ENCODE measurements at regions not wholly inside any gene's neighbourhood (a gene's known extent, or its start where the extent isn't known, plus 50 kb on each side); places are given as distances from the start of the nearest gene placed in this dataset.

DNA sequence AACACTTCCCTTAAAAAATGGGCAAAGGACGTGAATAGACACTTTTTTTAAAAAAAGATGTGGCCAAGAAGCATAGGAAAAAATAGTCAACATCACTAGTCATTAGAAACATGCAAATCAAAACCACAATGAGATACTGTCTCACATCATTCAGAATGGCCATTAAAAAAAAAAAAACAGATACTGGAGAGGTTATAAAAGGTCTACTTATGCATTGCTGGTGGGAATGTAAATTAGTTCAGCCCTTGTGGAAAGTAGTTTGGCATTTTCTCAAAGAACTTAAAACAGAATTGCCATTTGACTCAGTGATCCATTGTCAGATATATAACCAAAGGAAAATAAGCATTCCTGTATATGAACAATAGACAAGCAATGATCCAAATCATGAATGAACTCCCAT, 352.8 kb upstream of the EPHA5 start:
- ChIA-PET POLR2A (no interaction called here), CTCF (no interaction called here)
- Mint-ChIP-seq H3K27me3 (no peaks in the 10 kb centered on the region), H3K27ac (no peak overlapping the region), H3K4me3 (no peak overlapping the region), H3K4me1 (ENCODE audit: low read depth) (no peaks in the 10 kb centered on the region), H3K36me3 (ENCODE audit: low read depth) (no peaks in the 10 kb centered on the region), H3K9me3 (peaks cover 10% of the 10 kb centered on the region)
- TF ChIP-seq, protein P1, sequence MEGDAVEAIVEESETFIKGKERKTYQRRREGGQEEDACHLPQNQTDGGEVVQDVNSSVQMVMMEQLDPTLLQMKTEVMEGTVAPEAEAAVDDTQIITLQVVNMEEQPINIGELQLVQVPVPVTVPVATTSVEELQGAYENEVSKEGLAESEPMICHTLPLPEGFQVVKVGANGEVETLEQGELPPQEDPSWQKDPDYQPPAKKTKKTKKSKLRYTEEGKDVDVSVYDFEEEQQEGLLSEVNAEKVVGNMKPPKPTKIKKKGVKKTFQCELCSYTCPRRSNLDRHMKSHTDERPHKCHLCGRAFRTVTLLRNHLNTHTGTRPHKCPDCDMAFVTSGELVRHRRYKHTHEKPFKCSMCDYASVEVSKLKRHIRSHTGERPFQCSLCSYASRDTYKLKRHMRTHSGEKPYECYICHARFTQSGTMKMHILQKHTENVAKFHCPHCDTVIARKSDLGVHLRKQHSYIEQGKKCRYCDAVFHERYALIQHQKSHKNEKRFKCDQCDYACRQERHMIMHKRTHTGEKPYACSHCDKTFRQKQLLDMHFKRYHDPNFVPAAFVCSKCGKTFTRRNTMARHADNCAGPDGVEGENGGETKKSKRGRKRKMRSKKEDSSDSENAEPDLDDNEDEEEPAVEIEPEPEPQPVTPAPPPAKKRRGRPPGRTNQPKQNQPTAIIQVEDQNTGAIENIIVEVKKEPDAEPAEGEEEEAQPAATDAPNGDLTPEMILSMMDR (IDR thresholded peaks at IDR 0.05): no peak
- DNase-seq (no peak), ATAC-seq (no peak)
- intact Hi-C loops (cut with micrococcal nuclease): no loop called here

DNA sequence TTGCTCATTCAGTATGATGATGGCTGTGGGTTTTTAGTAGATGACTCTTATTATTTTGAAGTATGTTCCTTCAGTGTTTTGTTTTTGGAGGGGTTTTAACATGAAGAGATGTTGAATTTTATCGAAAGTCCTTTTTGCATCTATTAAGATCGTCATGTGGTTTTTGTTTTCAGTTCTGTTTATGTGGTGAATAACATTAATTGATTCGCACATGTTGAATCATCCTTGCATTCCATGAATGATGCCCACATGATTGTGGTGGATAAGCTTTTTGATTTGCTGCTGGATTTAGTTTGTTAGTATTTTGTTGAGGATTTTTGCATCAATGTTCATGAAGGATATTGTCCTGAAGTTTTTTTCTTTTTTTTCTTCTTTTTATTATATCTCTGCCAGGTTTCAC, 347.4 kb upstream of the EPHA5 start:
- H3K27me3 Mint-ChIP-seq: no peaks in the 10 kb centered on the region
- no peaks in the 10 kb centered on the region for H3K4me1 Mint-ChIP-seq (ENCODE audit: low read depth)
- peaks cover 24% of the 10 kb centered on the region for H3K9me3 Mint-ChIP-seq
- H3K36me3 Mint-ChIP-seq (ENCODE audit: low read depth): no peaks in the 10 kb centered on the region
- CTCF ChIA-PET: no interaction called here
- POLR2A ChIA-PET: no interaction called here
- ATAC-seq (no peak), DNase-seq (no peak)
- intact Hi-C loops (cut with micrococcal nuclease): no loop called here
- no peak overlapping the region for H3K27ac Mint-ChIP-seq
- H3K4me3 Mint-ChIP-seq: no peak overlapping the region
- TF ChIP-seq, protein P1 (IDR thresholded peaks at IDR 0.05): no peak

DNA sequence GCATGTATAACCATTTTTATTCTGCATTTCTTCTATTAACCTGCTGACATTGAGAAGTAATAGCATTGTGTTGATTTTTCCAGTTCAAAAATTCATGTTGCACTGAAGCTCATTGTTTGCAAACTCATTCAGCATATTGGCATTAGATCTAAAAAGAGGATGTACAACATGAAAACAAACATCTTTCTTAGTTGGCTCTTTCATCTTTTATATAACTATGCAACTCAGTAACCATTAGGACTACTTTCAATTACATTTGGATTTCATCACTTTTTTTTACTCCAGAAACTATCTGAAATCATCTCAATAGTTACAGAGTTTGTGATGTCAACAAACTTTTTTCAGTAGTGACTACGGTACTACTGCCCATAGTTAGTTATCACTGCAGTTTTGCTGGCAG, 346.0 kb upstream of the EPHA5 start:
- Mint-ChIP-seq H3K27me3 (no peaks in the 10 kb centered on the region), H3K27ac (no peak overlapping the region), H3K9me3 (peaks cover 27% of the 10 kb centered on the region), H3K4me3 (no peak overlapping the region), H3K36me3 (ENCODE audit: low read depth) (no peaks in the 10 kb centered on the region), H3K4me1 (ENCODE audit: low read depth) (no peaks in the 10 kb centered on the region)
- ChIA-PET CTCF (no interaction called here), POLR2A (no interaction called here)
- TF ChIP-seq, protein P1 (IDR thresholded peaks at IDR 0.05): no peak
- intact Hi-C loops (cut with micrococcal nuclease): no loop called here
- no peak for DNase-seq
- ATAC-seq: no peak

DNA sequence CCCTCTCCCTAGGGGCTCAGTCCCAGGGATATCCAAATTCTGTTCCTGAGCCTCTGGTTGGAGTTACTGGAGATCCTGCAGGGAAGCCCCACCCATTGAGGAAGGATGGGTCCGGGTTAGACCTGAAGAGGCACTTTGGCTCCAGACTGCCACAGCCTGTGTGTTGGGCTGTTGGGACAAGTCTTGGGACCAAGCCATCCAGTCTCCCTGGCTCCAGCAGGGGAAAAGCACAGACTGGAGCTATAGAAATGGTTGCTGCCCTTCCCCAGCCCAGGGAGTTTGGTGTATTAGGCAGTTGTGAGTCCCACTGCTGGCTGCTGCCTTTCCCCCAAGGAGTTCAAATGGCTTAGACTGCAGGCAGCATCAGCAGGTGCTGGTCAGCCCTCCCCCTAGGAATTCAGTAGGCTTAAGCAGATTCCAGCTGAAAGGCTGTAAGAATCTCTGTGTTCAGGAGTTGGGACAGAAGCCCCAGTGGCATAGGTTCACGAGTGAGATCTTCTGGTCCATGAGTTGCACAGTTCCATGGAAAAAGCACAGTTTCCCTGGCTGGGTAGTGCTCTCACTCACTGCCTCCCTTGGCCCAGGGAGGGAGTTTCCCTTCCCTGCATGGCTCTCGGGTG, 344.0 kb upstream of the EPHA5 start:
- no peaks in the 10 kb centered on the region for H3K27me3 Mint-ChIP-seq
- POLR2A ChIA-PET: no interaction called here
- DNase-seq: no peak
- CTCF ChIA-PET: no interaction called here
- intact Hi-C loops (cut with micrococcal nuclease): no loop called here
- peaks cover 27% of the 10 kb centered on the region for H3K9me3 Mint-ChIP-seq
- TF ChIP-seq, protein P1 (IDR thresholded peaks at IDR 0.05): no peak
- H3K36me3 Mint-ChIP-seq (ENCODE audit: low read depth): no peaks in the 10 kb centered on the region
- no peak overlapping the region for H3K4me3 Mint-ChIP-seq
- ATAC-seq: no peak
- H3K27ac Mint-ChIP-seq: no peak overlapping the region
- no peaks in the 10 kb centered on the region for H3K4me1 Mint-ChIP-seq (ENCODE audit: low read depth)

DNA sequence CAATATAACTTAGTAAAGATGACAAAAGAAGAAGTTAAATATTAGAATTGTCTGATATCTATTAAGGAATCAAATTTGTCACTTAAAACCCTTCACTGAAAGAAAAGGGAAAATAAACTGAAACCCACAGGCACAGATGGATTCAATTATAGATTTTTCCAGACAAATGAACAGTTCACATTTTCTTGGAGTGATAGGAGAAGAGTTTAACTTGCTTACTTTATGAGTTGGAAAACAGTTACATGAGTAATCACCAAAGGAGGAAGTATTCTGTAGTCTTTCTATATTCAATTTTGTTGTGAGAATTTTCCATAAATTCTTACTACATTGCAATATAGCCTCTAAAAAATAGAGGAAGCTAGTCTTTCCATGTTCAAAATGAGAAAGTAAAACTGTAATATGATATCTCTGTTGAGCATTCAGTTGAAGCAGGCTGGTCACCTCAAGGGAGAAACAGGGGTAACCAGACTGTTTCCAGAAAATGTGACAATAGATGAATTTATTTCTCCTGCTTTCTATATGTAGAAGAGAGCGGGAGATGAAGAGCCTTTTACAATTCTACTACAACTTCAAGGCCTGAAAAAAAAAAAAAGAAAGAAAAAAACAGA, 330.3 kb upstream of the EPHA5 start:
- TF ChIP-seq, protein P1 (IDR thresholded peaks at IDR 0.05): no peak
- DNase-seq (no peak), ATAC-seq (no peak)
- Mint-ChIP-seq H3K4me3 (no peak overlapping the region), H3K9me3 (peaks cover 12% of the 10 kb centered on the region), H3K27me3 (no peaks in the 10 kb centered on the region), H3K27ac (no peak overlapping the region), H3K36me3 (ENCODE audit: low read depth) (no peaks in the 10 kb centered on the region), H3K4me1 (ENCODE audit: low read depth) (no peaks in the 10 kb centered on the region)
- ChIA-PET POLR2A (no interaction called here), CTCF (no interaction called here)
- intact Hi-C loops (cut with micrococcal nuclease): no loop called here

Data from activated CD8-positive, alpha-beta T cell treated with anti-CD3 and anti-CD28 coated beads for 36 hours (primary cell).